ENCODE measurements at regions not wholly inside any gene's neighbourhood (a gene's known extent, or its start where the extent isn't known, plus 50 kb on each side); places are given as distances from the start of the nearest gene placed in this dataset.
"Not testable (repeated sequence)": the region's sequence is repeated elsewhere in the genome, so short reads cannot be mapped to it uniquely, and the experiment has no call there.

GRCh38 chr7:149930374-149931068, 56.8 kb downstream of the ATP6V0E2 start:
- DNase-seq (ENCODE audit: low read depth): not testable (repeated sequence)

GRCh38 chr7:149933776-149934175, 60.0 kb downstream of the ATP6V0E2 start:
- not testable (repeated sequence) for DNase-seq (ENCODE audit: low read depth)

- not testable (repeated sequence) for DNase-seq (ENCODE audit: low read depth)
Observed at GRCh38 chr7:149947346-149947745, 73.6 kb downstream of the ATP6V0E2 start.

- DNase-seq (ENCODE audit: low read depth): not testable (repeated sequence)
Observed at GRCh38 chr7:149948444-149948843, 74.7 kb downstream of the ATP6V0E2 start.

GRCh38 chr7:149949863-149950577, 76.3 kb downstream of the ATP6V0E2 start:
- DNase-seq (ENCODE audit: low read depth): not testable (repeated sequence)

- not testable (repeated sequence) for DNase-seq (ENCODE audit: low read depth)
Observed at GRCh38 chr7:149950578-149950924, 76.8 kb downstream of the ATP6V0E2 start.

- not testable (repeated sequence) for DNase-seq (ENCODE audit: low read depth)
Observed at GRCh38 chr7:149951579-149951978, 77.8 kb downstream of the ATP6V0E2 start.

GRCh38 chr7:149958880-149959279, 85.1 kb downstream of the ATP6V0E2 start:
- DNase-seq (ENCODE audit: low read depth): not testable (repeated sequence)

- not testable (repeated sequence) for DNase-seq (ENCODE audit: low read depth)
Observed at GRCh38 chr7:149960863-149961262, 87.1 kb downstream of the ATP6V0E2 start.

- not testable (repeated sequence) for DNase-seq (ENCODE audit: low read depth)
Observed at GRCh38 chr7:149961878-149962277, 88.1 kb downstream of the ATP6V0E2 start.

GRCh38 chr7:149962685-149963319, 89.0 kb downstream of the ATP6V0E2 start:
- not testable (repeated sequence) for DNase-seq (ENCODE audit: low read depth)

GRCh38 chr7:149963985-149964384, 90.2 kb downstream of the ATP6V0E2 start:
- not testable (repeated sequence) for DNase-seq (ENCODE audit: low read depth)

- not testable (repeated sequence) for DNase-seq (ENCODE audit: low read depth)
Observed at GRCh38 chr7:149966444-149966843, 92.7 kb downstream of the ATP6V0E2 start.

GRCh38 chr7:149972977-149973376, 99.2 kb downstream of the ATP6V0E2 start:
- DNase-seq (ENCODE audit: low read depth): not testable (repeated sequence)

- DNase-seq (ENCODE audit: low read depth): not testable (repeated sequence)
Observed at GRCh38 chr7:149973681-149974080, 99.9 kb downstream of the ATP6V0E2 start.

GRCh38 chr7:149975608-149976007, 101.8 kb downstream of the ATP6V0E2 start:
- DNase-seq (ENCODE audit: low read depth): not testable (repeated sequence)

GRCh38 chr7:149978537-149978936, 104.8 kb downstream of the ATP6V0E2 start:
- not testable (repeated sequence) for DNase-seq (ENCODE audit: low read depth)

- DNase-seq (ENCODE audit: low read depth): not testable (repeated sequence)
Observed at GRCh38 chr7:149978944-149979343, 105.2 kb downstream of the ATP6V0E2 start.

- DNase-seq (ENCODE audit: low read depth): not testable (repeated sequence)
Observed at GRCh38 chr7:149982537-149983112, 108.9 kb downstream of the ATP6V0E2 start.

- not testable (repeated sequence) for DNase-seq (ENCODE audit: low read depth)
Observed at GRCh38 chr7:149986866-149987265, 113.1 kb downstream of the ATP6V0E2 start.

GRCh38 chr7:149991652-149992302, 118.0 kb downstream of the ATP6V0E2 start:
- DNase-seq (ENCODE audit: low read depth): not testable (repeated sequence)

GRCh38 chr7:149992366-149992765, 118.6 kb downstream of the ATP6V0E2 start:
- DNase-seq (ENCODE audit: low read depth): not testable (repeated sequence)
